HG03469 (cell line): ENCODE measurements at regions not wholly inside any gene's neighbourhood (a gene's known extent, or its start where the extent isn't known, plus 50 kb on each side); places are given as distances from the start of the nearest gene placed in this dataset.

ENCODE experiments used
- ATAC-seq: cut with Tn5 transposase; IDR thresholded peaks from one replicate; pipeline ENCODE4 v1.9.1; 2021; ENCODE audit warnings: mild to moderate bottlenecking, moderate library complexity, moderate number of reproducible peaks; ENCODE audit not compliant: unreplicated experiment

DNA sequence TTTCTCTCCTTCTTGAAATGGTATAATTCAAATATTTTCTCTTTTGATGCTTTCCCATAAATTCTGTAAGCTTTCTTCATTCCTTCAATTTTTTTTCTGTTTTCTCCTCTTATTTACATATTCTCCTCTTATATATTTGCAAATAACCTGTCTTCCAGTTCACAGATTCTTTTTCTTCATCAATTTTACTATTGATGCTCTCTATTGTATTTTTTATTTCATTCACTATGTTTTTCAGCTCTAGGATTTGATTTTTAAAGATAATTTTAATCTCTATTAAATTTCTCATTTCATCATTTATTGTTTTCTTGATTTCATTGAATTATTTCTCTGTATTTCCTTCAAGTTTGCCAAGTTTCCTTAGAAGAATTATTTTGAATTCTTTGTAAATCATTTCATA is 54.0 kb upstream of the PRPS1L1 start:
- ATAC-seq: no peak

GRCh38 chr7:18082169-18082568 is 54.5 kb upstream of the PRPS1L1 start:
- no peak for ATAC-seq

DNA sequence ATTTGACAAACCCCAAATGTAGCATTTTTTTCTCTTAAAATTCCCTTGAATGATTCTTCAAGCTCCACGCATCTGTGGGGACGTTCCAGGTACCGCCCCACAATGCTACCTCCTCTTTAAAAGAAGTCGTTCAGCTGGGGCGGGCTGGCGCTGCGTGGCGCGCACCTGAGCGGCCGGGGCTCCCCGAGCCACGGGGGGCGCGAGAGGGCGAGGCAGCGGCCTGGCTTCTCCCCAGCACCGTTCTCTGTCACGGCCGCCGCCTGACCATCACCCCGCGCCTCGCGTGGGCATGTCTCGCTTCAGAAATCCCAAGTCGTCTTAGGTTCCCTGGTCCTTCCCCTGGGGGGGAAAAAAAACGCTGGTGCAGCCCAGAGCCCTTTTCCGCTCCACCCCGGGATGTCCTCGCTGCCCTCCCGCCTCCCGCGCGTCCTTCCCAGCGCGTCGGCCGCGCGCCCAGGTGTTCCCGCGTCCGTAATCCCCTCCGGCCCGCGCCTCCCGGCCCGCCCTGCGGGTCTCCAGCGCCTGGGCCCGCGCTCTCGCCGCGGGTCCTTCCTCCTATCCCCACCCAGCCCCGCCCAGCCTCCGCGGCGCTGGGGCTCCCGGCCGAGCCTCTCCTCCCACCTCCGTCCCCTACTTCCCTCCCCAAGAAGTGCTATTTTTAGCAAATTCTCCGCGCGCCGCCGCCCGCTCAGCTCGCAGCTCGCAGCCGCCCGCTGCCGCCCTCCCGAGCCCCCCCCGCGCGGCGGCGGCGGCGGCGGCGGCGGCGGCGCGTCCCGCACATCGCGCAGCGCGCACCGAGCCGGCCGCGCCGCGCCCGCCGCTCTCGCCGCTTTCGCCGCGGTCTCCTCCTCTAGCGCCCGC is 58.7 kb upstream of the PRPS1L1 start:
- ATAC-seq: no peak

GRCh38 chr7:18087026-18087686 is 59.5 kb upstream of the PRPS1L1 start:
- no peak for ATAC-seq

DNA sequence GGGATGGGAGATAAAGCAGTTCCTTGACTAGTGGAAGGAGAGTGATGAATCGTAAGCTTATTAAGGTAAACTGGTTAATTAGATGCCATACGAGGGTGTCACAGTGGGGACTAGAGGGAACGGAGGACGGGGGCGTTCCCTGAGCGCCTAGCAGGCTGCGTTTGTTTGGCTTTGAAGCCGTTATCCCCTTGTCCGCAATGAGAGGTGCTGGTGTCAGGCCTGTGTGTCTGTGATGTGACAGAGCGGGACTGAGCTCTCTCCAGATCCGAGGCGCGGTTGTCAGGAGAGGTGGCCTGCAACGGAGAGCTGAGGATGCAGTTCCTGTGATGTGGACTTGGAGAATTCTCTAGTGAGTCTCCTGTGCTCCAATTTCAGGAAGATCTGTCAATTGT is 60.0 kb upstream of the PRPS1L1 start:
- no peak for ATAC-seq

- ATAC-seq: no peak
These were observed 68.4 kb upstream of the PRPS1L1 start for GRCh38 chr7:18096087-18096486.

- no peak for ATAC-seq
These were observed 74.9 kb upstream of the PRPS1L1 start for GRCh38 chr7:18102576-18102975.

GRCh38 chr7:18103436-18104218 is 76.0 kb upstream of the PRPS1L1 start:
- ATAC-seq: no peak

GRCh38 chr7:18109762-18110161 is 82.1 kb upstream of the PRPS1L1 start:
- ATAC-seq: no peak

GRCh38 chr7:18116661-18117060 is 89.0 kb upstream of the PRPS1L1 start:
- ATAC-seq: no peak

GRCh38 chr7:18117482-18117881 is 89.8 kb upstream of the PRPS1L1 start:
- no peak for ATAC-seq

DNA sequence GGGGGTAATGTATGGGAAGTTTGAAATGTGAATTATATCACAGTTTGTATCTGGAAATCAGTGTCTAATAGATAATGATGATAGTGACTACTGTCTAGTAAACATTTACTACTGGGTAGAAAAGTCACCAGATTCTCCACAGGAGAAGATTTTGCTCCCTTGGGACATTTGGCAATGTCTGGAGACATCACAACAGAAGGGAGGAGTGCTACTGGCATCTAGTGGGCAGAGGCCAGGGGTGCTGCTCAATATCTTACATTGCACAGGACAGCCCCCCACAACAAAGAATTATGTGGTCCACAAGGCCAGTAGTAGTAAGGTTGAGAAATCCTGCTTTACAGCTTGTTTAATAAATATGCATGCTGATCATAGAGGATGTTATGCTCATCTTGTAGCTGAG is 92.3 kb upstream of the PRPS1L1 start:
- ATAC-seq: no peak

- no peak for ATAC-seq
These were observed 96.0 kb upstream of the PRPS1L1 start for GRCh38 chr7:18123508-18124239.

- no peak for ATAC-seq
These were observed 97.8 kb upstream of the PRPS1L1 start for GRCh38 chr7:18125476-18125875.

GRCh38 chr7:18126281-18126680 is 98.6 kb upstream of the PRPS1L1 start:
- ATAC-seq: no peak

- ATAC-seq: no peak
These were observed 101.2 kb upstream of the PRPS1L1 start for GRCh38 chr7:18128846-18129245.

DNA sequence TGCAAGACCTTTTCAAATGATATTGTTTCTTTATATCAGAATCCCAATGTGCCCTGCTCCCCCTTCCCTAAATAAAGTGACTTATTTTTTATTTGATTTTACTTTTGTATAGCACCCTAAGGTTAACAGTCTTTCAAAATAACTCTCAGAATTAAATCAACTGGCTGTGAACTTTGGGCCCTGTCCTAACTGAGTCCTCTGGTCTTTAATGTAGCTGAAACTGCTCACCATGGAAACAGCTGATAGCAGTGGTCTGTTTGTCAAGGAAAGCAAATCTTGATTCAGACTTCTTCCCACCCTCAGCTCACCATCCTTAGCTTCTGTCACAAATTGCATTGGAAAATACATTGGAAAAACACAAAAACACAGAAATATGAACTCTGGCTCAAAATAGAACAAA is 105.2 kb upstream of the PRPS1L1 start:
- ATAC-seq: no peak

- ATAC-seq: no peak
These were observed 106.3 kb upstream of the PRPS1L1 start for GRCh38 chr7:18133921-18134320.

GRCh38 chr7:18140943-18141342 is 113.3 kb upstream of the PRPS1L1 start:
- no peak for ATAC-seq

GRCh38 chr7:18144166-18144565 is 116.5 kb upstream of the PRPS1L1 start:
- no peak for ATAC-seq

DNA sequence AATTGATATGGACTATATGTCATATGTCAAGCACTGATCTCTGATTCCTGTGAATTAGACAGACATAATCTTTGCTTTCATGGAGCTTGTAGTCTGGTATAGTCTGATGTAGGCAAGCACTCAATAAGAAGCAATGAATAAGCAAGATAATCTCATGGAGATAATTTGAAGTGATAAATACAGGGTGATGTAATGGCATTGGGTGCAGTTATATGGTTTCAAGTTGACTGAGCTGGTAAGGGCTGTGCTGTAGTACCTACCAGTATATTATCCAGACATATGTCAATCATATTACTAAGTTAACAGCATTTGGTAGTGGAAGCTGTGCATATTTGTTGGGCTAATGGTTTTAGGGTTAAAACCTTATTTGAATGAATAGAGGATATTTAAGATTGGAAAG is 117.5 kb upstream of the PRPS1L1 start:
- no peak for ATAC-seq
